GM21529 (cell line): ENCODE measurements at regions not wholly inside any gene's neighbourhood (a gene's known extent, or its start where the extent isn't known, plus 50 kb on each side); places are given as distances from the start of the nearest gene placed in this dataset.
"Not testable (repeated sequence)": the region's sequence is repeated elsewhere in the genome, so short reads cannot be mapped to it uniquely, and the experiment has no call there.

Experiments used
- ATAC-seq: cut with Tn5 transposase; IDR thresholded peaks from one replicate; pipeline ENCODE4 v1.9.1; 2021; ENCODE audit not compliant: unreplicated experiment

DNA sequence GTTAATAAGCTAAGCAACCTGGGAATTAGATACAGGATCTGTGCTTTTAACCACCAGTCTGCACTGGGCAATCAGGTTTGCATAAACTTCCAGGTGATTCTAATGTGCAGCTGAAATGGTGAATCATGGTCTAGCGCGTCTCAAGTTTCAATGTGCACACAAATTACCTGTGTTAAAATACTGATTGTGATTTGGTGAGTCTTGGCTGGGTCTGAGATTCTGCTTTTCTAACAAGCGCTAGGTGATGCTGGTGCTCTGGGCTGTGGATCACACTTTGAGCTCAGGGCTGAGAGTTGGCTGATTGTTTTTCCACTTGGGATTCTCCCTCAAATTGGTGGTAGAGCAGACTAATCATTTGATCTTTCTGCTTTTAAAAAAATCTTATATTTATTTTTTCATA, 124.8 kb downstream of the C12orf75 start:
- ATAC-seq = no peak

DNA sequence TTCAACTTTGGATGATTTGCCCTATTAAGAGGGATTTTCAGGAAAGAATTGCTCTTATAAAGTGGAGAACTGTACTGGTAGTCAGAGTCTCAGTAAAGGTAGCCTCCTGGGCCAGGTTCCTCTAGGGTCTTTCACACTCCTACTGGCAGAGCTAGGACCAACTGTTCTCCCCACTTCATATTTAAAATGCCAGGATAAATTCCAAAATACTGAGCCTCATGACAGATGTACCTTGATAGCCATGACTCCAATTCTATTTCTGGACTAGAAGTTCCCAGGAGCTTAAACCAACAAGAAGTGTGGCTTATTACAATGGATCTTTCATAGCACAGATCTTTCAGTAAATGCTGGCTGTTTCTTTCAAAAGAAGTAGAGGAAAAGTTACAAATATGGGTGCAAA, 126.5 kb downstream of the C12orf75 start:
- no peak for ATAC-seq

DNA sequence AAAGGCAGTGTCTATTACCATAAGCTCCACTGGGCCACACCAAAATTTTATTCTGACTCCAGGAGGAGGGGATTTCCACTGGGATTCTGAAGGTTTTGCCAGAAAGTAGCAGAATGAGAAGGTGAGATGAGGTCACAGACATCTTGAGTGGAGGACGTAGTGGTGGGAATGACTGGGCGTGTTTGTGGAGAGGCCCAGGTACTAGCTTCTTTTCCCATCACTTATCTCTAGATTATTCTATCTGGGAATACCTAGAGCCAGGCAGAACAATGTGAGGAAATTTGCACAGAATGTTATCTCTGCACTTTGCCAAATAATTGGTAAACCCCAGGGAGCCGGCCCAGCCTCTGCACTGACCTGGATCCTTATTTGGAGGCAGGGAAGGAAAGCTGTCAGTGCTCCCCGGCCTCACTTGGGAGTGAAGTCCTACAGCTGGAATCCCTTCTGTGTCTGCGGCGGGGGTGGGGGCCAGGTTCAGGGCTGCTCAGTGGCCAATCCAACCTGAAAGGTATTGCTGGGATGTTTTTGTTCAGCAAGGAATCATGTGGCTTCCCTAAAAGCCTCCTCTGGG, 129.4 kb downstream of the C12orf75 start:
- ATAC-seq = no peak

DNA sequence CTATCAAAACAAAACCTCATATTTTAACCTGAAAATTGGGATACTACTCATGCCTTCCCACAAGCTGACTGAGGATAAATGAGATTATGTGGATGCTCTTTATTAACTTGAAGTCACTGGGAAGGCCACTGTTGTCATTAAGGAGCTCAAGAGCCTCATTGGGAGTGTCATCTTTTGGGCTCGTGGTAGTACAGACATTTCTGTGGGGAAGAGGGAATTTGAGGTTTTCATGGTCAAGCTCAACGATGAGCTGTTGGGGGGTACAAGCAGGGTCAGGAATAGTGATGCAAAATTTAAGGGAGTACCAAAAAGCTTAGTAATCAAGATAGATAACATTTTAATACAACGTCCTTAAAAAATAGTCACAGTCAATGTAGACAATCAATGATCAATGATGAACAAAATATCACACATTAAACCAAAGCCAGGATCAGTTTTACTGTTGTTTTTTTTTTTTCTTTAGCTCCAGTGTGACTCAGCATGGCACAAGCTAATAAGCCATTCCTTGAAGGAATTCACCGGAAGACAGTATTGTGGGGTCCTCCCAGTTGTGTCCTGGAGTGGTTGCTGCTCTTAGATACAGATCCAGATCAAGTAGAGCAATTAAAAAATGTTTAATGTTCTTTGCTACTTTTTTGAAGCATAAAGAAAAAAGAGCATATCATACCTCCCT, 130.9 kb downstream of the C12orf75 start:
- ATAC-seq = no peak

DNA sequence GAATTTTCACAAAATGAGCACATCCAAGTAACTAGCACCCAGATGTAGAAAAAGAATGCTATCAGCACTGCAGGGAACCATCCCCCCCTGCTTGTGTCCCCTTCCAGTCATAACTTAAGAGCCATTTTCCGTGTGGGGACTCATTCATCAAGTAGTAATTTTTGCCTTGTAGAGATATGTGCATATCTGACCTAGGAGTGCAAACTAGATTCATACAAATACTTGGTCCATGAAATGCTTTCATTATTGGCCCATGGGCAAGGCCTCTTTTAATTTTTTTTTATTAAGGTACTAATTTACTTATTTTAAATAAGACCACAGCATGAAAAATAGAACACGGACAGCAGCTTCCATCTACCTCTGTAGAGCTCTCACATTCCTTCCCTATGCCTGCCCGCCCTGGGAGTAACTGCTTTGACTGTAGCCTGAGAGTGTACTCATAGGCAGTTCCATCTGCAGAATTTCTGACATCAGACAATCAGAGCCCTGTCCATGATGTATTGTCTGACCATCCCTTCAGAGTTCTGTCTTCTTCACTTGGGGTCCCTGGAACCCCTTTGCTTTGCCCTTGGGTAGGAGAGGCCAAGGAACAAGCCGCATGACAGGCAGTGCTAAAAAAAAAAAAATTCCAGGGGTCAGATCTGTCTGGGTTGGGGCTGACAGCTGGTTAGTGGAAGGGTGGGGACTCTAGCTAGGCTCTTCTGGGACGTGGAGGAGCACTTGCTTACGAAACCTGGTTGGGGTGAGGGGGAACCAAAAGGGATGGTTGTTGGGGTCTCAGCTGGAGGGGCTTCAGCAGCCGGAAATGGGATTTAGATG, 131.7 kb downstream of the C12orf75 start:
- ATAC-seq = no peak

DNA sequence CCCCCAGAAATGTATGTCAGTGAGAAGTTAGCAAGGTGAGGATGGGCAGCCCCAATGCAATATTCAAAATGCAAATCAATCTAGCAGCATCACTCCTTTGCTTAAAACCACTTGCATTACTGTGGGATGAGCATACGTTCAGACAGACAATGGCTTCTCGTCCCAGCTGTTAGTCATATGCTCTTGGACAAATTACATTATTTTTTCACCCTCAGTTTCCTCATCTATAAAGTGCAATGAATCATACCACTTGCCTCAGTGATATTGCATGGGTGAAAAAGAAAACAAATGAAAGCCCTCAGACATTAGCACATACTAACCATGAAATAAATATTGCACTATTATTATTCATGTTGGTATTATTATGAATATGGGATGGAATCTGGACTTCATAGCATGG, 132.3 kb downstream of the C12orf75 start:
- ATAC-seq = no peak

DNA sequence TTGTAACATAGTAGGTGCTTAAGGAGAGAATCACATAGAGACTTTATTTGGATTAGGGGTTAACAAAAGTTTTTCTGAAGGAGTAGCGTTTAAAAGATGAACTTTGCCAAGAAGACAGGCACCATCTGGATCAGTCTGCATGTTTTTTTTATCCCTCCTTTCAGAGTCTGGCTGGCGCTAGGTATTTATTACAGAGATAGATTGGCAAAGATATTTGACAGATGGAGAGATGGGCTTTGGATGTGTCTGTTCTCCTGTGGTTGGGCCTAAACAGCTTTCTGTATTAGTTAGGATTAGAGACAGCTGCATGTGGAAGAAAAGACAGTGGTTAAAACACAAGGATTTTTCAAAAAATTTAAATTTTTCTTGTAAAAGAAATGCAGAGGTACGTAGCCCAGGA, 133.9 kb downstream of the C12orf75 start:
- ATAC-seq = no peak

DNA sequence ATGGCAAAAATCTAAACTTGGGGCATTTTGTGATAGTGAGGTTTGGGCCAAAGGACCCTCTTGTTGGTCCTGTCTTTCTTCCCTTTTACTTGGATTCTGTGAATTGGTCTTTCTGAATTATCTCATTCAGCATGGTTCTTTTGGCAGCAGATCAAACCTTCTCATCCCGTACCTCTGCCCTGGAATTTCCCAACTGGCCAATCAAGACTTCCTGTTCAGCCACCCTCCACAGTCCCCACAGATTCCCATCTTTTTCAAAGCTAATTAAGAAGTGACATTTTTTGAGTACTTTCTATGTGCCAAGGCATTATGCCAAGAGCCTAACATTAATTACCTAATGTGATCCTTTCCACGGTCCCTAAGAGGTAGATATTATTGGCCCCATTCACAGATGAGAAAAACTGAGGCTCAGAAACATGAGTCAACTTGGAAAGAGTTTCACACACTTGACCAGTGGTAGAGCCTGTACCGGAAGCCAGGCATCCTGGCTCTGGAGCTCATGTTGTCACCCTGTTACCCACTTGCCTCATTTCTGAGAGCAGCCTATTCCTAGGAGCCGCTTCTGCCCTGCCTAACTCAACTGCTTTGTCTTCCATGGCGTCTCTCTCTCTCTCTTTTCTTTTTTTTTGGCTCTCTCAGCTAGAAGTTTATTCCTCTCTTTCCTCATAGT, 135.9 kb downstream of the C12orf75 start:
- no peak for ATAC-seq

DNA sequence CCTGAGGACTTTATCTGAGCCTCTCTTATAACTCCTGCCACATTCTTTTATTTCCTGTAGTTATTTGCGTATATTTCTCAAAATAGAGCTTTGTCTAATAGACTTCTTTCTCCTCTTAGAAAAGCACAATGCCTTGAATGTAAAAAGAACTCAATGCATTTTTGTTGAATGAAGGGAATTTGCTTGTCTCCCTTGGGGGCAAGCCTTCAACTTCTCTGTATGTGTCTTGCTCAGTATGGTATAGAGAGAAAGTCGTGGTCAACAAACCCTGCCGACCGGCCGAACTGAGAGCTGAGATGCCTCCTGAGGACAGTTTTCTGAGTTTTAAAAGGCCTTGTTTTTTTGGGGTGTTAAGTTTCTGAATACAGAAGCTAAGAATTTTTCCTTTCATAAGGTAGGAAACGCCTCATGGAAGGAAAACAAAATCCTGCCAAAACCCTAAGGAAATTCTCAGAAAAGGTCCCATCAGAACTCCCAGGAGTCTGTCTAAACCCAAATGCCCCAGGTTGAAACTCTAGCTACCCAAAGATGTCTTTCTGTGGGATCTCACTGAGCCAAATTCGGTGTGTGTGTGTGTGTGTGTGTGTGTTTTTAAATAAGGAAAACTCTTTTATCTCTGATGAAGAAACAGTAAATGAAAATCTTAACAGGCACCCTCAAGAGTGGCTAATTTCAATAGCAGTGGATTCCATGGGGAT, 136.6 kb downstream of the C12orf75 start:
- no peak for ATAC-seq

DNA sequence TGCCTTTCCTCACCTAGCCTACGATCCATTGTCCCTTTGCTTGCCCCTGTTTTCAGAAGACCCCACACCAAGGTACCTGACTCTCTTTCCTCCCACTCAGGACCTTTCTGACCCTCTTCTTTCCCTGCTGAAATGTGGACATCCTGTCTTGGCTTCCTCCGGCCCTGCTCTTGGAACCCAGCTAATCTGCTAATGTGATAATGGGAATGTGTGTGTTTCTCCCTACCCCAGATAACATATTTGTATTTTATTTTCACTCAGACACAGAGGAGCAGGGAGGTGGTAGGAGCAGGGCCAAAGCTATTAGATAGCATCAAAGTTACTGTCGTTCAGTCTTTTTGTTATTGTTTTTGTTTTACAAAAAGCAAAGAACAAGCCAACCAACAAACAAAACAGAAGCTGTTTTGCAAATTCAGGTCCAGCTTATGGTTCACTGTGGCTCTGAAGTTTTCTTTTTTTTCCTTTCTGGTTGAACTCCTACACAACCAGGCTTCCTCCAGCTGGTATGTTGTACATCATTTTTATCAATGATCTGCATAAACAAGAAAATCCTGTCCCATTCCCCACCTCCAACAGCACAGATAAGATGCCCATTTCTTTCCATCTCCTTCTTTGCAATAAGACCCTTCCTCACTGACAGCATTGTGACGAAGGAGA, 137.3 kb downstream of the C12orf75 start:
- ATAC-seq = no peak

DNA sequence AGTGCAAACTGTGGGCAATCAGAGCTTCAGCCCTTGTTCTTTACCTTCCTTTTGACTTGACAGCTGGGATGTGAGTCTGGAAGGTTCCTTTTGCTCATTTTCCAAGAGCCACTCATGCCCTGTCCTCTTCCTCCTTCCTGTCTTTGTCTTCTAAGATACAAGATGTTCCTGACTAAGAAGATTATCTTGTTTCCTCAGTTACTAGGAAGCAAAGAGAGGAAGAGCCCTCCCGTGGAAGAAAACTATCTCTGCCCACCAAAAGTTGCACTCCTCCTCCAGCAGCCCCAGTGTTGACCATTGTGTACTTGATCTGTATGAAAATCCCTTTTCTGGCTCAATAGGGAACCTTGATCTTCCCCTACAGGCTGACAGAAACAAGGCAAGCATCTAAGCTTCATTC, 138.0 kb downstream of the C12orf75 start:
- ATAC-seq = no peak

DNA sequence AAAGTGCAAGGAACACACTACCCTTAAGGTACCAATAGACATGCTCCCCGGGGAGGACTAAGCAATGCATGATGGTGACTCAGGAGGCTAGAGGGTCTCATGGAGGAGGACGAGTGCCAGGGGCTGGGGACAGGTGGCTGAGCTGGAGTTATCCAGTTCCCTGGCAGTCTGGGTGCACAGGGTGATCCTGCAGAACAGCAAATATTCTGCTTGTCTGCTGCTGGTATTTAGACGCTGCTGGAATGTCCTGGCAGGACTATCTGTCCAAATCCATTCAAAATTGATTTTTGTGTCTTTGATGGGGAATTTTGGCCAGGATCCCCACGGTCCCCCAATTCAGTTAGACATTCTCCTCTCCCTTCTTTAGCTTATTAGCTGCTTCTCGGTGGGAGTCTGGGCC, 138.7 kb downstream of the C12orf75 start:
- ATAC-seq = no peak

DNA sequence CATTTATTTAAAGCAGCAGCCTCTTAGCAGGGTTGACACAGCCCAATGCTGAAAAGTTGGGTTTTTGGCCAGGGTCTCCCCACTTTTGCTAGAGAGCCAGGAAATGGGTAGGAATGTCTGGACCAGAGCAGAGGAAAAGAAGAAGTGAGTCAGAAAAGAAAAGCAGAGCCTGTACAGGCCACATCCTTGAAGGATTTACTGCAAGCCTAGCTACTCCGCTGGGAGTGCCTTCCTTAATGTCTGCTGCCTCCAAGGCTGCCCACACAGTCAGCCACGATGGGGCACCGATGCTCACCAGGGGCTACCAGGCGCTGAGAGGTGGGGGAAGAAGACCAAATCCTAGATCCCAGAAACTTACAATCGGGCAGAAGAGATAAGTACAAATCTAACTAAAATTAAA, 139.2 kb downstream of the C12orf75 start:
- ATAC-seq = no peak

DNA sequence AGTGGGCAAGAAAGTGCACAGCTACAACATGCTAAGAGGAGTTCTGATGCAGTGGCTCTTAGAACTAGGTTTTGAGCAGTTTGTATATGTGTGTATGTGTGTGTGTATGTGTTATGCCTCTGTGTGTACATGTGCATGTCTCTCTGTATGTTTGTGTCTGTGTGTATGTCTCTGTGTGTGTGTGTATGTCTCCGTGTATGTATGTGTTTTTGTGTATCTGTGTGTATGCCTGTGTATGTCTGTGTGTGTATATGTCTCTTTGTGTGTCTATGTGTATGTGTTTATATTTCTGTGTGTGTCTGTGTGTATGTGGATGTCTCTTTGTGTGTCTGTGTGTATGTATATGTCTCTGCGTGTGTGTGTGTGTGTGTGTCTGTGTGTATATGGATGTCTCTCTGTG, 139.6 kb downstream of the C12orf75 start:
- ATAC-seq = no peak

DNA sequence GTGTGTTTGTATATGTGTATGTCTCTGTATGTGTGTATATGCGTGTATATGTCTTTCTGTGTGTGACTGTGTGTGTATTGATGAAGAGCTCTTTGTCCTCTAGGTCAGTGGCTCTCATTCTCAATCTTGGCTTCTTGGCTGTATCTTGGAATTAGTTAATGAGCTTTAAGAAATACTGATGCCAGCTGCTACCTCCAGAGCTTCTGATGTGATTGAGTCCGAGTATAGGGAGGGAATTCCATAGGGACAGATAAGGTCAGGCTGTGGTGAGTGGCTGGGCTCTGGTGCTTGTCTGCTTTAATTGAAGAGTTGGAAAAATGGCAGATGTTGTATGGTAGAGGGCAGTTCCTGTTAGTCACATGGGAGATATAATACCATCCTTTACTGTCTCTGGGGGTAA, 140.1 kb downstream of the C12orf75 start:
- no peak for ATAC-seq

DNA sequence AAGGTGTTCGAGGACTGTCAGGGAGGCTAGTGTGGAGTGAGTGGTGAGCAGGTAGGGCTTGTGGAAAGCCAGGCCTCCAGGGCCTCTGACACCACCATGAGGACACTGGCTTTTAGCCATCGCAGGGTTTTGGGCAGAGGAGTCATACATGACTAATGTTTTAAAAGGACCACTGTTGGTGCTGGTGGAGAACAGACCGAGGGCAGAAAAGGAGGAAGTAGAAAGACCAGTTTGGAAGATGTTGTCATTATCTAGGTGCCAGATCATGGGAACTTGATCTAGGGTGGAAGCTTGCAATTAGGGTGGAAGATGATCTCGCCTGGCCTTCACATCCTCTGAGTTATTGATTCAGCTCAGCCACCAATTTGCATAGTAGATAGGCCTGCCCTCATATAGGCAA, 144.2 kb downstream of the C12orf75 start:
- no peak for ATAC-seq

DNA sequence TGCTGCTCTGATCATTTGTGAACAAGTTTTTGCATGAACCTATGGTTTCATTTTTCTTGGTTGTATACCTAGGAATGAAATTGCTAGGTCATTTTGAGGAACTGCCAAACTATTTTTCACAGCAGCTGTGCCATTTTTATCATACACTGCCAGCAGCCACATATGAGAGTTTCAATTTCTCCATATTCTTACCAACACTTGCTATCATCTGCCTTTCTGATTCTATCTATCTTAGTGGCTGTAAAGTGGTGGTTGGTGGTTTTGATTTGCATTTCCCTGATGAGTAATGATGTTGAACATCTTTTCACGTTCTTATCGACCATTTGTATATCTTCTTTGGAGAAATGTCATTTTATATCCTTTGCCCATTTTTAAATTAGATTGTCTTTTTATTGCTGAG, 146.1 kb downstream of the C12orf75 start:
- ATAC-seq = no peak

DNA sequence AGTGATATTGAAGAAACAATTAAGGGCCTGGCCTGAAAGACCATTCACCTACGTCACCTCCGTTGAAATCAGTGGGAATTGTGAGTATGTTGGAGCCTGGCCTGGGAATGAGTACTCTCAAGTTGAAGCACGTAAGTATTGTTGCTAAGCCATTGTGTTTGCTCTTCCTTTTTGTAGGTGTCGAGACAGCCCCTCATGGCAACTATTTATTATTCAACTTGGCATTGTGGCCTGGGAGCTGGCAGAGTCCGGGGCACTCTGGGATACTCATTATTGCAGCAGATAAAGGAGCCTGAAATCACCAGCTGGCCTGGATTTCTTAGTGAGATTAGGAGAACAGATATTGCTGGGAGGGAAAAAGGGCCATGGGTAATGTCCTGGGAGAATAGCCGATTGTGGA, 147.4 kb downstream of the C12orf75 start:
- no peak for ATAC-seq

DNA sequence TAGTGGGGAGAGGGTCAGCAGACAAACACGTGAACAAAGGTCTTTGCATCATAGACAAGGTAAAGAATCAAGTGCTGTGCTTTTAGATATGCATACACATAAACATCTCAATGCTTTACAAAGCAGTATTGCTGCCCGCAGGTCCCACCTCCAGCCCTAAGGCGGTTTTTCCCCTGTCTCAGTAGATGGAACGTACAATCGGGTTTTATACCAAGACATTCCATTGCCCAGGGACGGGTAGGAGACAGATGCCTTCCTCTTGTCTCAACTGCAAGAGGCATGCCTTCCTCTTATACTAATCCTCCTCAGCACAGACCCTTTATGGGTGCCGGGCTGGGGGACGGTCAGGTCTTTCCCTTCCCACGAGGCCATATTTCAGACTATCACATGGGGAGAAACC, 148.3 kb downstream of the C12orf75 start:
- not testable (repeated sequence) for ATAC-seq

DNA sequence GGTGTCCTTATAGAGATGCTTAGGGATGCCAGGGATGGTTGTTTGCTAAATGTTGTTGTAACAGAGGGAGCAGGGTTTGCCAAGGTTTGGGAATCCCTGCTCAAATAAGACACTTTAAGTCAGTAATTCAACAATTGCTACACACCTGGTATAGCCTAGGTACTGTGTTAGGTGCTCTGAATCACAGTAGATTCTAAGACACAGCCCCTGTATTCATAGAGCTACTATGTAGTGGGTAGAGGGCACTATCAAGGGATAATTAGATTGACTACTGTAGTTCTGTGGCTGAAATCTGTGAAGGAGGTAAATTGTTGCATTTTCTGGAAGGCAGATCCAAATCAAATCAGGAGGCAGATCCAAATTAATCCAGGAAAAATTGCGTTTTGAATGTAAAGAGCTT, 149.2 kb downstream of the C12orf75 start:
- ATAC-seq = no peak

DNA sequence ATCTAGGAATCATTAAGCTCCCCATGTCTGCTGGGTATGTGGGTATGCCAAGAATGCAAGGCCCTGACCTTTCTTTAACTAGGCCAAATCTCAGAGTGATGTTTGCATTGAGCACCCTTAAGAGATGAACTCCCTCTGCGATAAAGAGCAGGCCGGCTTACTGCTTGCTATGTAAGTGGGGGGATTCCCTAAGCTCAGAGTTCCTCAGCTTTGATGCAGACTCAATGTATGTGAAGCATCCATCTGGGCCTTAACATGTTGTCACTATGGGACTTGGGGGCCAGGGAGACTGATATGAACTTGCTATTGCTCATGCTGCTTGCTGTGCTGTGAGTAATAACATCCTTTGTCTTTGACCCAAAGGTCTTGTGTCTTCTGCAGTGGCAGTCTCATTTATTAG, 149.7 kb downstream of the C12orf75 start:
- no peak for ATAC-seq
